ENCODE measurements at regions not wholly inside any gene's neighbourhood (a gene's known extent, or its start where the extent isn't known, plus 50 kb on each side); places are given as distances from the start of the nearest gene placed in this dataset.

- no peak for TF ChIP-seq POLR2A (IDR thresholded peaks at IDR 0.05)
- TF ChIP-seq, protein P1, sequence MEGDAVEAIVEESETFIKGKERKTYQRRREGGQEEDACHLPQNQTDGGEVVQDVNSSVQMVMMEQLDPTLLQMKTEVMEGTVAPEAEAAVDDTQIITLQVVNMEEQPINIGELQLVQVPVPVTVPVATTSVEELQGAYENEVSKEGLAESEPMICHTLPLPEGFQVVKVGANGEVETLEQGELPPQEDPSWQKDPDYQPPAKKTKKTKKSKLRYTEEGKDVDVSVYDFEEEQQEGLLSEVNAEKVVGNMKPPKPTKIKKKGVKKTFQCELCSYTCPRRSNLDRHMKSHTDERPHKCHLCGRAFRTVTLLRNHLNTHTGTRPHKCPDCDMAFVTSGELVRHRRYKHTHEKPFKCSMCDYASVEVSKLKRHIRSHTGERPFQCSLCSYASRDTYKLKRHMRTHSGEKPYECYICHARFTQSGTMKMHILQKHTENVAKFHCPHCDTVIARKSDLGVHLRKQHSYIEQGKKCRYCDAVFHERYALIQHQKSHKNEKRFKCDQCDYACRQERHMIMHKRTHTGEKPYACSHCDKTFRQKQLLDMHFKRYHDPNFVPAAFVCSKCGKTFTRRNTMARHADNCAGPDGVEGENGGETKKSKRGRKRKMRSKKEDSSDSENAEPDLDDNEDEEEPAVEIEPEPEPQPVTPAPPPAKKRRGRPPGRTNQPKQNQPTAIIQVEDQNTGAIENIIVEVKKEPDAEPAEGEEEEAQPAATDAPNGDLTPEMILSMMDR (IDR thresholded peaks at IDR 0.05) = no peak
Measured at GRCh38 chr13:106145997-106146864, 389.2 kb downstream of the EFNB2 start.
